ENCODE measurements at regions not wholly inside any gene's neighbourhood (a gene's known extent, or its start where the extent isn't known, plus 50 kb on each side); places are given as distances from the start of the nearest gene placed in this dataset.

GRCh38 chr11:8775332-8775731 lies 92.7 kb downstream of the RPL27A start:
- Mint-ChIP-seq H3K27me3 (ENCODE audit: low read depth) (peaks cover 9% of the 10 kb centered on the region), H3K9me3 (ENCODE audit: insufficient read depth) (no peaks in the 10 kb centered on the region), H3K4me3 (no peak overlapping the region), H3K27ac (no peak overlapping the region), H3K4me1 (ENCODE audit: low read depth) (no peaks in the 10 kb centered on the region), H3K36me3 (ENCODE audit: low read depth) (no peaks in the 10 kb centered on the region)
- ChIA-PET POLR2A (no interaction called here), CTCF (no interaction called here)
- no peak for ATAC-seq
- DNase-seq = no peak

DNA sequence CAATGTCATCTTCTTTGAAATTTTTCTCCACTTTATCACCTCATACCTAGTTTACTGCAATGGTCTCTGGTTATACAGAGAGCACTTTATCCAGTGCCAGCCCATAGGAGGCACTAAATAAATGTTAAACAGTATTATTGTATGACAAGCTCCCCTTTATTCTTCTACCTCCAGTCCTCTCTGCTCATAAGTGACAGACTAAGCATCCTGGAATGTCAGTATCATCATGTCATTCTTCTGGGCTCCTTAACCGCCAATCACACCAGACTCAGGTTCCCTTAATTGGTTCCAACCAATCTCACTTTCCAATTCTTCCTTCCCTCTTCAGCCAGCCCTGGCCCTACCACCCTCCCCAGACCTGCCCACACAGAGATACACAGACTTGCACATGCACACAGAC lies 93.1 kb downstream of the RPL27A start:
- ATAC-seq = no peak
- H3K27me3 Mint-ChIP-seq (ENCODE audit: low read depth) = peaks cover 11% of the 10 kb centered on the region
- H3K27ac Mint-ChIP-seq = no peak overlapping the region
- POLR2A ChIA-PET = no interaction called here
- no peak overlapping the region for H3K4me3 Mint-ChIP-seq
- CTCF ChIA-PET = no interaction called here
- H3K36me3 Mint-ChIP-seq (ENCODE audit: low read depth) = no peaks in the 10 kb centered on the region
- H3K4me1 Mint-ChIP-seq (ENCODE audit: low read depth) = no peaks in the 10 kb centered on the region
- H3K9me3 Mint-ChIP-seq (ENCODE audit: insufficient read depth) = no peaks in the 10 kb centered on the region
- DNase-seq = no peak

GRCh38 chr11:8776209-8776608 lies 93.6 kb downstream of the RPL27A start:
- Mint-ChIP-seq H3K27me3 (ENCODE audit: low read depth) (peaks cover 12% of the 10 kb centered on the region), H3K9me3 (ENCODE audit: insufficient read depth) (no peaks in the 10 kb centered on the region), H3K4me3 (no peak overlapping the region), H3K36me3 (ENCODE audit: low read depth) (no peaks in the 10 kb centered on the region), H3K27ac (no peak overlapping the region), H3K4me1 (ENCODE audit: low read depth) (no peaks in the 10 kb centered on the region)
- ChIA-PET POLR2A (no interaction called here), CTCF (no interaction called here)
- no peak for ATAC-seq
- no peak for DNase-seq

- DNase-seq (no peak), ATAC-seq (no peak)
- Mint-ChIP-seq H3K4me1 (ENCODE audit: low read depth) (no peaks in the 10 kb centered on the region), H3K4me3 (no peak overlapping the region), H3K9me3 (ENCODE audit: insufficient read depth) (no peaks in the 10 kb centered on the region), H3K27ac (no peak overlapping the region), H3K27me3 (ENCODE audit: low read depth) (peaks cover 16% of the 10 kb centered on the region), H3K36me3 (ENCODE audit: low read depth) (no peaks in the 10 kb centered on the region)
- CTCF ChIA-PET = no interaction called here
- POLR2A ChIA-PET = no interaction called here
These were observed 95.5 kb downstream of the RPL27A start for GRCh38 chr11:8777907-8778767.

DNA sequence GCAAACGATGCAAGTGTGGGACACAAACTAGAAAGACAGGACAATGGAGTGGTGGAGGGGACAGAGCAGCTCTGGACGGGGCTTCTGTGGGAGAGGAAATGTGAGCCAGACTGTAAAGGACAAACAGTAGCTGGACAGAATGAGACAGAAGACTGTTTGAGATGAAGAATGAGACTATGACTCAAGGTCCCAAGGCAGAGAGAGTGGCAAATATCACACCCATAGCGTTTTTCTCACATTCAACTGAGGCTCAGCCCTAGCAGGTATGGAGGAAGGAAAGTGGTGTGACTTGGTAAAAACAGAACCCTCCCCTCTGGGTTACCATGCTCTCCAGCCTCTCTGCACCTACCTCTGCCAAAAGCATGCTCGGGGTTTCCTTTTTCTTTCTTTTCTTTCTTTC lies 96.5 kb downstream of the RPL27A start:
- ATAC-seq (no peak), DNase-seq (no peak)
- Mint-ChIP-seq H3K4me3 (no peak overlapping the region), H3K27me3 (ENCODE audit: low read depth) (peaks cover 19% of the 10 kb centered on the region), H3K9me3 (ENCODE audit: insufficient read depth) (no peaks in the 10 kb centered on the region), H3K36me3 (ENCODE audit: low read depth) (no peaks in the 10 kb centered on the region), H3K27ac (no peak overlapping the region), H3K4me1 (ENCODE audit: low read depth) (no peaks in the 10 kb centered on the region)
- POLR2A ChIA-PET = no interaction called here
- CTCF ChIA-PET = no interaction called here

DNA sequence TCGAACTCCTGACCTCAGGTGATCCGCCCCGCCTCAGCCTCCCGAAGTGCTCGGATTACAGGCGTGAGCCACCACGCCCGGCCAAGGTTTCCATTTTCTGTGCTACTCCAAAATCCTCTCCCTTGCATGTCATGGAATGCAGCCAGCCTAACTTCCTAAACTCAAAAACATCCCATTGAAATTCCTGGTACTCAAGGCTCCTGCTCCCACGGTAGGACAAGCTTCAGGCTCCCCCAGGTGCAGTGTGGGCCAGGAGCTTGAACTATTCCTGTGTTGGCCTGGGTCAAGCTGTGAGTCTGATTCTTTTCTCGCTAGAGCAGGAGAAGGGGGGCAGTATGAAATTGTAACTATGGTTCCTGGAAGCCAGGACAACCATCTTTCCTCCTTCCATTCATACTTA lies 97.1 kb downstream of the RPL27A start:
- no peak for ATAC-seq
- POLR2A ChIA-PET = no interaction called here
- Mint-ChIP-seq H3K4me1 (ENCODE audit: low read depth) (no peaks in the 10 kb centered on the region), H3K9me3 (ENCODE audit: insufficient read depth) (no peaks in the 10 kb centered on the region), H3K36me3 (ENCODE audit: low read depth) (no peaks in the 10 kb centered on the region), H3K27ac (no peak overlapping the region), H3K27me3 (ENCODE audit: low read depth) (peaks cover 20% of the 10 kb centered on the region), H3K4me3 (no peak overlapping the region)
- DNase-seq = no peak
- CTCF ChIA-PET = no interaction called here

- H3K27ac Mint-ChIP-seq = no peak overlapping the region
- DNase-seq (no peak), ATAC-seq (no peak)
- CTCF ChIA-PET = no interaction called here
- H3K36me3 Mint-ChIP-seq (ENCODE audit: low read depth) = no peaks in the 10 kb centered on the region
- peaks cover 6% of the 10 kb centered on the region for H3K4me1 Mint-ChIP-seq (ENCODE audit: low read depth)
- no peaks in the 10 kb centered on the region for H3K9me3 Mint-ChIP-seq (ENCODE audit: insufficient read depth)
- H3K4me3 Mint-ChIP-seq = no peak overlapping the region
- POLR2A ChIA-PET = no interaction called here
- peaks cover 23% of the 10 kb centered on the region for H3K27me3 Mint-ChIP-seq (ENCODE audit: low read depth)
These were observed 102.4 kb downstream of the RPL27A start for GRCh38 chr11:8784954-8785353.

- H3K27ac Mint-ChIP-seq = no peak overlapping the region
- ATAC-seq (no peak), DNase-seq (no peak)
- H3K9me3 Mint-ChIP-seq (ENCODE audit: insufficient read depth) = no peaks in the 10 kb centered on the region
- ChIA-PET CTCF (no interaction called here), POLR2A (no interaction called here)
- no peaks in the 10 kb centered on the region for H3K36me3 Mint-ChIP-seq (ENCODE audit: low read depth)
- H3K27me3 Mint-ChIP-seq (ENCODE audit: low read depth) = peaks cover 22% of the 10 kb centered on the region
- no peak overlapping the region for H3K4me3 Mint-ChIP-seq
- peaks cover 6% of the 10 kb centered on the region for H3K4me1 Mint-ChIP-seq (ENCODE audit: low read depth)
These were observed 102.9 kb downstream of the RPL27A start for GRCh38 chr11:8785457-8785856.

- H3K36me3 Mint-ChIP-seq (ENCODE audit: low read depth) = no peaks in the 10 kb centered on the region
- H3K4me1 Mint-ChIP-seq (ENCODE audit: low read depth) = peaks cover 6% of the 10 kb centered on the region
- H3K27ac Mint-ChIP-seq = no peak overlapping the region
- peaks cover 18% of the 10 kb centered on the region for H3K27me3 Mint-ChIP-seq (ENCODE audit: low read depth)
- ATAC-seq (no peak), DNase-seq (no peak)
- ChIA-PET POLR2A (no interaction called here), CTCF (no interaction called here)
- no peaks in the 10 kb centered on the region for H3K9me3 Mint-ChIP-seq (ENCODE audit: insufficient read depth)
- no peak overlapping the region for H3K4me3 Mint-ChIP-seq
These were observed 103.4 kb downstream of the RPL27A start for GRCh38 chr11:8785998-8786397.

DNA sequence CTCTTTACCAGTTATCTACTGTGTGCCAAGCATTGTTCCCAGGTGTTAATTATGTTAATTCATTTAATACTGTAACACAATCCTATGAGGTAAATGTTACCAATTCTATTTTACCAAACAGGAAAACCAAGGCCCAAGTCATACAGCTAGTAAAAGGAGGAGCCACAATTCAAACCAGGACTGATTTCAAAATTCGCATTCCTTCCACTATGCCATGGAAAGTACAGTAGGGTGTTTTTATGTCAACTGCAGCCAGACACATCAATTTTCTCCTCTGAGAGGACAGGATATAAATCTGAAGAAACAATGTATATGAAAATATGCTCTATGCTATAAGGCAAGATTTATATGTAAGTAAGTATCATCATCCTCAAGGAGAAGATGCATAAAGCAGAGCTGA lies 104.3 kb downstream of the RPL27A start:
- no peak overlapping the region for H3K27ac Mint-ChIP-seq
- H3K36me3 Mint-ChIP-seq (ENCODE audit: low read depth) = no peaks in the 10 kb centered on the region
- POLR2A ChIA-PET = no interaction called here
- H3K4me1 Mint-ChIP-seq (ENCODE audit: low read depth) = peaks cover 6% of the 10 kb centered on the region
- ATAC-seq (no peak), DNase-seq (no peak)
- no peaks in the 10 kb centered on the region for H3K9me3 Mint-ChIP-seq (ENCODE audit: insufficient read depth)
- H3K27me3 Mint-ChIP-seq (ENCODE audit: low read depth) = peaks cover 12% of the 10 kb centered on the region
- no peak overlapping the region for H3K4me3 Mint-ChIP-seq
- CTCF ChIA-PET = no interaction called here

DNA sequence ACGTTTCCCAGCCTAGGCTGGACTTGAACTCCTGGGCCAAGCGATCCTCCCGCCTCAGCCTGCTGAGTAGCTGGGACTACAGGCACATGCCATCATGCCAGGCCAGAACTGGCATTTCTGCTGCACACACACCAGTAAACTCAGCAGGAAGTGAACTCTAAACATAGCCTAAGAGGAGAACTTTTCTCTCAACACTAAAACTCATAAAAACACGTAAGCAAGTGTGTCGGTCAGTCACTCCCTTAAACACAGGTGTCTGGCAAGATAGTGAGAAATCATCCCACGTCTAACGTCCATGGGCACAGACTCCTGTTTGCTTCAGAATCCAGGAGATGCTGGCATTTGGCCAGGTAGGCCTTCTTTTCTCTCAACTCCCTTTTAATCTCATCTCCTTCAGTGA lies 104.8 kb downstream of the RPL27A start:
- ChIA-PET CTCF (no interaction called here), POLR2A (no interaction called here)
- Mint-ChIP-seq H3K27me3 (ENCODE audit: low read depth) (peaks cover 11% of the 10 kb centered on the region), H3K36me3 (ENCODE audit: low read depth) (no peaks in the 10 kb centered on the region), H3K4me1 (ENCODE audit: low read depth) (peaks cover 6% of the 10 kb centered on the region), H3K9me3 (ENCODE audit: insufficient read depth) (no peaks in the 10 kb centered on the region), H3K27ac (no peak overlapping the region), H3K4me3 (no peak overlapping the region)
- DNase-seq (no peak), ATAC-seq (no peak)

DNA sequence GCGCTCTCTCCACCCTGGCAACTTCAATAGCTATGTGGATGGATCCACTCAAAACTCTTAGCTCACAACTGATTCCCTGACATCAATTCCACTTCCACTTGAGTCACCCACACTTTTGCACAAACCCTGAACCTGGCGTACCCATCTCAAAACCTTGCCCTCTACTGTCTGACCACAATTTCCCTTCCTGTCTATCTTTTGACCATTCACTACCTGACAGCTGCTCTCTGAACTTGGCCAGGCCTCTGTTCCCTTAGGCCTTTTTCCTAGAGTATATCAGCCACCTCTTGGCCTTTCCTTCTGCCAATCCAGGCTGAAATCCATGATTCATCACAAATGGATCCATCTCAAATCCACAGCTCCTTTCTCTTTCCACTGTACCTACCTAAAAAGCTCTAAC lies 106.0 kb downstream of the RPL27A start:
- H3K27ac Mint-ChIP-seq = no peak overlapping the region
- ChIA-PET POLR2A (no interaction called here), CTCF (no interaction called here)
- H3K36me3 Mint-ChIP-seq (ENCODE audit: low read depth) = no peaks in the 10 kb centered on the region
- DNase-seq = no peak
- ATAC-seq = no peak
- H3K4me3 Mint-ChIP-seq = no peak overlapping the region
- H3K4me1 Mint-ChIP-seq (ENCODE audit: low read depth) = peaks cover 6% of the 10 kb centered on the region
- H3K9me3 Mint-ChIP-seq (ENCODE audit: insufficient read depth) = no peaks in the 10 kb centered on the region
- peaks cover 10% of the 10 kb centered on the region for H3K27me3 Mint-ChIP-seq (ENCODE audit: low read depth)

- CTCF ChIA-PET = interaction anchor here (0.9 kb wide), 1 partner anchor 24 kb away, joined by 3 read pairs; no protein-coding TSS in a partner anchor
- H3K4me1 Mint-ChIP-seq (ENCODE audit: low read depth) = peaks cover 6% of the 10 kb centered on the region
- H3K27ac Mint-ChIP-seq = no peak overlapping the region
- H3K9me3 Mint-ChIP-seq (ENCODE audit: insufficient read depth) = no peaks in the 10 kb centered on the region
- no peak for ATAC-seq
- no peak overlapping the region for H3K4me3 Mint-ChIP-seq
- peaks cover 6% of the 10 kb centered on the region for H3K27me3 Mint-ChIP-seq (ENCODE audit: low read depth)
- H3K36me3 Mint-ChIP-seq (ENCODE audit: low read depth) = no peaks in the 10 kb centered on the region
- POLR2A ChIA-PET = no interaction called here
- no peak for DNase-seq
These were observed 107.3 kb downstream of the RPL27A start for GRCh38 chr11:8789864-8790263.

All from activated CD8-positive, alpha-beta T cell treated with anti-CD3 and anti-CD28 coated beads, Interleukin-2, amount 10 ng/mL, durations not matched to agents 7 days and 5 days (primary cell).